Mesothelial cell of epicardium (in vitro differentiated cells): ENCODE measurements at regions not wholly inside any gene's neighbourhood (a gene's known extent, or its start where the extent isn't known, plus 50 kb on each side); places are given as distances from the start of the nearest gene placed in this dataset.

Source experiments
- DNase-seq, 2 experiments: peaks; one replicate each; pipeline ENCODE4 v3.0.0; 2021; ENCODE audit warnings: low spot score in 2 of 2; ENCODE audit not compliant: unreplicated experiment in 2 of 2
- H3K27ac Mint-ChIP-seq: 2 replicates; pipeline ENCODE4 v1.8.0; 2021; ENCODE audit warnings: mixed read lengths
- H3K27me3 Mint-ChIP-seq: 2 replicates; pipeline ENCODE4 v1.8.0; 2021; ENCODE audit warnings: low read depth, mixed read lengths
- H3K36me3 Mint-ChIP-seq: 2 replicates; pipeline ENCODE4 v1.8.0; 2021; ENCODE audit warnings: mixed read lengths
- H3K4me1 Mint-ChIP-seq: 2 replicates; pipeline ENCODE4 v1.8.0; 2021; ENCODE audit warnings: mixed read lengths
- H3K4me3 Mint-ChIP-seq: 2 replicates; pipeline ENCODE4 v1.8.0; 2021; ENCODE audit warnings: mild to moderate bottlenecking, moderate library complexity, mixed read lengths
- H3K9me3 Mint-ChIP-seq: 2 replicates; pipeline ENCODE4 v1.8.0; 2021; ENCODE audit warnings: mixed read lengths
- CTCF ChIP-seq: fragments of 200-600 bp; sonication (generic); IDR thresholded peaks from one replicate; pipeline ENCODE4 v1.5.0; 2021; ENCODE audit warnings: antibody characterized with exemption; ENCODE audit not compliant: unreplicated experiment

- Mint-ChIP-seq H3K27me3 (peaks cover 33% of the 10 kb centered on the region), H3K4me3 (no peak overlapping the region), H3K36me3 (no peaks in the 10 kb centered on the region), H3K9me3 (no peaks in the 10 kb centered on the region), H3K27ac (no peak overlapping the region), H3K4me1 (no peaks in the 10 kb centered on the region)
- no peak for DNase-seq
- TF ChIP-seq CTCF: no peak
Observed at GRCh38 chr3:10746684-10747083, 69.3 kb upstream of the SLC6A11 start.

GRCh38 chr3:10747341-10747740, 68.7 kb upstream of the SLC6A11 start:
- TF ChIP-seq CTCF: no peak
- no peaks in the 10 kb centered on the region for H3K4me1 Mint-ChIP-seq
- H3K9me3 Mint-ChIP-seq: no peaks in the 10 kb centered on the region
- H3K36me3 Mint-ChIP-seq: no peaks in the 10 kb centered on the region
- H3K27me3 Mint-ChIP-seq: peaks cover 28% of the 10 kb centered on the region
- H3K27ac Mint-ChIP-seq: no peak overlapping the region
- H3K4me3 Mint-ChIP-seq: no peak overlapping the region
- DNase-seq: no peak

- TF ChIP-seq CTCF: no peak
- no peak for DNase-seq
- Mint-ChIP-seq H3K27me3 (peaks cover 24% of the 10 kb centered on the region), H3K36me3 (no peaks in the 10 kb centered on the region), H3K27ac (no peak overlapping the region), H3K4me3 (no peak overlapping the region), H3K4me1 (no peaks in the 10 kb centered on the region), H3K9me3 (no peaks in the 10 kb centered on the region)
Observed at GRCh38 chr3:10748040-10748439, 68.0 kb upstream of the SLC6A11 start.

- peaks cover 29% of the 10 kb centered on the region for H3K27me3 Mint-ChIP-seq
- H3K4me1 Mint-ChIP-seq: no peaks in the 10 kb centered on the region
- TF ChIP-seq CTCF: no peak
- H3K9me3 Mint-ChIP-seq: no peaks in the 10 kb centered on the region
- no peak overlapping the region for H3K27ac Mint-ChIP-seq
- no peak overlapping the region for H3K4me3 Mint-ChIP-seq
- H3K36me3 Mint-ChIP-seq: no peaks in the 10 kb centered on the region
- peak; percentile 69 to 90 for DNase-seq
Observed at GRCh38 chr3:10753964-10754363, 62.1 kb upstream of the SLC6A11 start.

- Mint-ChIP-seq H3K4me1 (no peaks in the 10 kb centered on the region), H3K36me3 (no peaks in the 10 kb centered on the region), H3K9me3 (no peaks in the 10 kb centered on the region), H3K4me3 (no peak overlapping the region), H3K27me3 (peaks cover 46% of the 10 kb centered on the region), H3K27ac (no peak overlapping the region)
- no peak for DNase-seq
- TF ChIP-seq CTCF: no peak
Observed at GRCh38 chr3:10756546-10756945, 59.5 kb upstream of the SLC6A11 start.
